Esophagus muscularis mucosa (tissue), 4 donors: ENCODE measurements at regions not wholly inside any gene's neighbourhood (a gene's known extent, or its start where the extent isn't known, plus 50 kb on each side); places are given as distances from the start of the nearest gene placed in this dataset.

Experiments used
- DNase-seq: peaks from one replicate; pipeline ENCODE4 v3.0.0-alpha.2; 2017; ENCODE audit errors: extremely low spot score
- H3K27ac ChIP-seq, 4 donors: fragments of 200-600 bp; sonication (generic); replicated peaks in 1 of 4; 1 replicate in 3 of 4; 2 replicates in 1 of 4; pipeline ENCODE4 v1.5.1; 2016 to 2019; ENCODE audit warnings: mild to moderate bottlenecking in 1 of 4
- H3K27me3 ChIP-seq, 4 donors: fragments of 200-600 bp; sonication (generic); one replicate each; pipeline versions ENCODE4 v1.5.1 to v1.6.0; 2016 to 2019
- H3K36me3 ChIP-seq, 4 donors: fragments of 200-600 bp; sonication (generic); one replicate each; pipeline ENCODE4 v1.5.1; 2016 to 2019
- H3K4me1 ChIP-seq, 4 donors: fragments of 200-600 bp; sonication (generic); one replicate each; pipeline ENCODE4 v1.5.1; 2016 to 2019
- H3K4me3 ChIP-seq, 4 donors: fragments of 200-600 bp; sonication (generic); 1 replicate in 2 of 4; 2 replicates in 2 of 4; pipeline ENCODE4 v1.5.1; 2016 to 2019; ENCODE audit warnings: mild to moderate bottlenecking in 4 of 4, moderate library complexity in 1 of 4
- H3K9me3 ChIP-seq, 4 donors: fragments of 200-600 bp; sonication (generic); 1 replicate in 3 of 4; 2 replicates in 1 of 4; pipeline ENCODE4 v1.5.1; 2016 to 2019
- CTCF ChIP-seq, 3 experiments: fragments of 200-600 bp in 2 of 3; fragments of 450-650 bp in 1 of 3; sonication (generic) in 2 of 3; IDR thresholded peaks; one replicate each; pipeline ENCODE4 v1.5.1; 2017 to 2019; ENCODE audit warnings: antibody characterized with exemption in 3 of 3, mild to moderate bottlenecking in 2 of 3, moderate library complexity in 1 of 3
- EP300 ChIP-seq: sonication (generic); formaldehyde crosslinking; IDR thresholded peaks from one replicate; pipeline ENCODE4 v1.6.1; 2017; ENCODE audit warnings: antibody characterized with exemption
- POLR2A ChIP-seq: fragments of 450-650 bp; IDR thresholded peaks from one replicate; pipeline ENCODE4 v1.6.1; 2017; ENCODE audit warnings: antibody characterized with exemption, moderate library complexity, mild to moderate bottlenecking, low read depth
- POLR2AphosphoS5 ChIP-seq, 2 donors: sonication (generic); formaldehyde crosslinking; IDR thresholded peaks; one replicate each; pipeline ENCODE4 v1.6.1; 2017; ENCODE audit warnings: antibody characterized with exemption in 2 of 2
- WGBS: methylation state at CpG from one replicate; pipeline ENCODE4 v1.1.5; 2018; 5-methylcytosine and 5-hydroxymethylcytosine counted together
- intact Hi-C: fragments of 100-400 bp; cut with DNase I; formaldehyde crosslinking; loops from one replicate; pipeline ENCODE4 v1.15.1; 2023

GRCh38 chr15:61753018-61753710, 307.1 kb downstream of the VPS13C start:
- H3K27me3 ChIP-seq, result no peaks in the 10 kb centered on the region
- no peaks in the 10 kb centered on the region for H3K9me3 ChIP-seq
- no peak for DNase-seq
- no peaks in the 10 kb centered on the region for H3K4me1 ChIP-seq
- H3K36me3 ChIP-seq, result no peaks in the 10 kb centered on the region
- TF ChIP-seq POLR2A (no peak), CTCF (IDR thresholded peaks at IDR 0.05) (no peak), POLR2AphosphoS5 (IDR thresholded peaks at IDR 0.05) (no peak), EP300 (no peak)
- intact Hi-C loops, result no loop called here
- H3K4me3 ChIP-seq, result no peak overlapping the region
- WGBS, result 86% methylated on average over 6 of the region's 6 CpGs
- no peak overlapping the region for H3K27ac ChIP-seq

GRCh38 chr15:61752001-61752400, 308.2 kb downstream of the VPS13C start:
- no peak overlapping the region for H3K27ac ChIP-seq
- H3K9me3 ChIP-seq, result no peaks in the 10 kb centered on the region
- TF ChIP-seq POLR2A (no peak), POLR2AphosphoS5 (IDR thresholded peaks at IDR 0.05) (no peak), CTCF (IDR thresholded peaks at IDR 0.05) (no peak), EP300 (no peak)
- no peaks in the 10 kb centered on the region for H3K4me1 ChIP-seq
- no peak overlapping the region for H3K4me3 ChIP-seq
- H3K36me3 ChIP-seq, result no peaks in the 10 kb centered on the region
- intact Hi-C loops, result no loop called here
- WGBS, result 78% methylated on average over 5 of the region's 5 CpGs
- no peak for DNase-seq
- no peaks in the 10 kb centered on the region for H3K27me3 ChIP-seq

- no peaks in the 10 kb centered on the region for H3K4me1 ChIP-seq
- no peak for TF ChIP-seq EP300
- TF ChIP-seq POLR2AphosphoS5 (IDR thresholded peaks at IDR 0.05), result no peak
- no peak for TF ChIP-seq POLR2A
- no peak for TF ChIP-seq CTCF (IDR thresholded peaks at IDR 0.05)
- no peak for DNase-seq
- no peaks in the 10 kb centered on the region for H3K27me3 ChIP-seq
- WGBS, result 81% methylated on average over 15 of the region's 15 CpGs
- no peak overlapping the region for H3K27ac ChIP-seq
- H3K4me3 ChIP-seq, result no peak overlapping the region
- no peaks in the 10 kb centered on the region for H3K36me3 ChIP-seq
- intact Hi-C loops, result no loop called here
- H3K9me3 ChIP-seq, result no peaks in the 10 kb centered on the region
Measured at GRCh38 chr15:61750271-61751084, 309.8 kb downstream of the VPS13C start.

- no peaks in the 10 kb centered on the region for H3K27me3 ChIP-seq
- H3K4me1 ChIP-seq, result no peaks in the 10 kb centered on the region
- no peak for TF ChIP-seq POLR2A
- TF ChIP-seq CTCF (IDR thresholded peaks at IDR 0.05), result no peak
- TF ChIP-seq EP300, result no peak
- no peak for TF ChIP-seq POLR2AphosphoS5 (IDR thresholded peaks at IDR 0.05)
- no peak for DNase-seq
- H3K27ac ChIP-seq, result no peak overlapping the region
- no peak overlapping the region for H3K4me3 ChIP-seq
- WGBS, result 92% methylated on average over 7 of the region's 7 CpGs
- no peaks in the 10 kb centered on the region for H3K9me3 ChIP-seq
- H3K36me3 ChIP-seq, result no peaks in the 10 kb centered on the region
- intact Hi-C loops, result no loop called here
Measured at GRCh38 chr15:61749169-61749568, 311.1 kb downstream of the VPS13C start.
